DND-41 (cell line): ENCODE measurements at regions not wholly inside any gene's neighbourhood (a gene's known extent, or its start where the extent isn't known, plus 50 kb on each side); places are given as distances from the start of the nearest gene placed in this dataset.
"Not testable (repeated sequence)": the region's sequence is repeated elsewhere in the genome, so short reads cannot be mapped to it uniquely, and the experiment has no call there.

Experiments used
- ATAC-seq: fragments of 200-7000 bp; cut with Tn5 transposase; 3 replicates; pipeline ENCODE4 v1.9.1; 2021; ENCODE audit warnings: low read depth; ENCODE audit not compliant: insufficient read depth
- DNase-seq: peaks from one replicate; pipeline ENCODE4 v3.0.0-alpha.2; 2020
- H2AFZ ChIP-seq: 2 replicates; pipeline ENCODE4 v1.6.0; 2012; ENCODE audit warnings: low read depth, low read length
- H3K27ac ChIP-seq: 2 replicates; pipeline ENCODE4 v1.5.1; 2012; ENCODE audit warnings: low read length, inconsistent platforms
- H3K27me3 ChIP-seq: fragments of 200-600 bp; sonication (generic); 2 replicates; pipeline ENCODE4 v1.6.0; 2012; ENCODE audit warnings: low read length, mild to moderate bottlenecking, inconsistent platforms; ENCODE audit not compliant: insufficient read depth, poor library complexity
- H3K36me3 ChIP-seq: 2 replicates; pipeline ENCODE4 v1.5.1; 2012; ENCODE audit warnings: low read length, inconsistent platforms; ENCODE audit not compliant: insufficient read depth
- H3K4me1 ChIP-seq: 2 replicates; pipeline ENCODE4 v1.5.1; 2012; ENCODE audit warnings: mild to moderate bottlenecking, low read length; ENCODE audit not compliant: insufficient read depth
- H3K4me2 ChIP-seq: 2 replicates; pipeline ENCODE4 v1.6.0; 2012; ENCODE audit warnings: mild to moderate bottlenecking, moderate library complexity, low read length, inconsistent platforms; ENCODE audit not compliant: insufficient read depth
- H3K4me3 ChIP-seq, 2 experiments: fragments of 200-600 bp in 1 of 2; shearing (Covaris generic) in 1 of 2; 2 replicates each; pipeline ENCODE4 v1.5.1; 2012 to 2016; ENCODE audit warnings: inconsistent platforms in 2 of 2, low read length in 2 of 2, mild to moderate bottlenecking in 2 of 2, low read depth in 1 of 2, moderate library complexity in 1 of 2
- H3K79me2 ChIP-seq: 2 replicates; pipeline ENCODE4 v1.6.0; 2012; ENCODE audit warnings: low read length, inconsistent platforms; ENCODE audit not compliant: insufficient read depth
- H3K9ac ChIP-seq: 2 replicates; pipeline ENCODE4 v1.6.0; 2012; ENCODE audit warnings: low read depth, mild to moderate bottlenecking, inconsistent platforms, low read length, moderate library complexity
- H3K9me3 ChIP-seq: 2 replicates; pipeline ENCODE4 v1.5.1; 2012; ENCODE audit warnings: low read length, moderate library complexity, mild to moderate bottlenecking, inconsistent platforms; ENCODE audit not compliant: insufficient read depth, severe bottlenecking
- H4K20me1 ChIP-seq: 2 replicates; pipeline ENCODE4 v1.6.0; 2012; ENCODE audit warnings: low read length; ENCODE audit not compliant: insufficient read depth
- CTCF ChIP-seq: IDR thresholded peaks from 2 replicates; pipeline ENCODE4 v1.5.1; 2012; ENCODE audit warnings: borderline replicate concordance, low read length, moderate library complexity, mild to moderate bottlenecking; ENCODE audit not compliant: poor library complexity, severe bottlenecking; ENCODE audit errors: extremely low read depth
- EZH2 ChIP-seq: IDR thresholded peaks from 3 replicates; pipeline ENCODE4 v1.6.1; 2012; ENCODE audit warnings: borderline replicate concordance, low read depth, mild to moderate bottlenecking, moderate library complexity, low read length, inconsistent platforms; ENCODE audit not compliant: severe bottlenecking

DNA sequence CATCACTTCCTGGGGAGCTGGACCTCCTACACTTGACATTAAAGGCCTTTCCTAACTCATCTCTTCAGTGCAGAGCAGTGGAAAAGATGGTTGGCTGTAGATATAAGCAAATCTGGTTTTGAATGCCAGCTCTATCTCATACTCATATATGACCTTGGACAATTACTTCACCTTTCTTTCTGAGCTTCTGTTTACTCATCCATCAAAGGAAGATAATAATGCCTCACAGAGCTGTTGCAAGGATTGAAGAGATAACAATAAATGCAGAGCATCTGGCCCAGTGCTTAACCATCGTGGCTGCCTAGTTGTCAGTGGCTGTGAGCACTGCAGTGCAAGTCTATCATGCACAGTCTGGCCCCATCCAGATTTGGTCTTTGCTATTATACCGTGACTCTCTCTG lies 148.1 kb upstream of the EOLA2 start:
- Histone ChIP-seq H3K27me3 (no peaks in the 10 kb centered on the region), H3K9ac (no peak overlapping the region), H3K4me3 (no peak overlapping the region), H3K79me2 (no peaks in the 10 kb centered on the region), H3K36me3 (no peaks in the 10 kb centered on the region), H3K4me1 (no peaks in the 10 kb centered on the region), H2AFZ (no peak overlapping the region), H4K20me1 (no peaks in the 10 kb centered on the region), H3K27ac (no peak overlapping the region), H3K4me2 (no peak overlapping the region), H3K9me3 (no peaks in the 10 kb centered on the region)
- no peak for TF ChIP-seq EZH2
- no peak for TF ChIP-seq CTCF
- no peak for DNase-seq
- ATAC-seq, result no peak

- DNase-seq, result no peak
- H3K27me3 ChIP-seq, result no peaks in the 10 kb centered on the region
- no peak overlapping the region for H3K27ac ChIP-seq
- no peaks in the 10 kb centered on the region for H3K79me2 ChIP-seq
- no peak for TF ChIP-seq EZH2
- no peak for TF ChIP-seq CTCF
- H3K9me3 ChIP-seq, result no peaks in the 10 kb centered on the region
- no peak overlapping the region for H3K4me3 ChIP-seq
- no peaks in the 10 kb centered on the region for H4K20me1 ChIP-seq
- no peak for ATAC-seq
- no peaks in the 10 kb centered on the region for H3K4me1 ChIP-seq
- H3K9ac ChIP-seq, result no peak overlapping the region
- no peak overlapping the region for H2AFZ ChIP-seq
- no peaks in the 10 kb centered on the region for H3K36me3 ChIP-seq
- H3K4me2 ChIP-seq, result no peak overlapping the region
These were observed 149.3 kb upstream of the EOLA2 start for GRCh38 chrX:150087612-150088011.

DNA sequence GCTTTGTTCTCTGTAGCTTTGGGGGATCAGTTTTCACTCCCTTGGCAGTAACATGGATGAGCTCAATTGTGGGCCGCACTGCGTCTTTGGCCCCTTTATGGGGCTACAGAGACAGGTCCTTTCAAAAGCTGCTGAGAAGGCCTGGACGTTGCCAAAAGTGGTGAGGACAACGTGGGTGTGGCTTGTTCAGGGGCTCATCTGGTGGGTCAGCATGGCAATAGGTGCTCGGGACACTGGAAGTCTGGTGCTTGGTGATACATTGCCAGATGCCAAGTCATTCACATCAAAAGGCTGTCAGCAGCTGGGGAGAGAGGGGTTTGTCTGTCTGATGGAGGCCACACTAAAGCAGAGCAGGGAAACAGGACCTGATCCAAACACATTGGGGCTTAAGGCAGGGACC lies 149.8 kb upstream of the EOLA2 start:
- no peaks in the 10 kb centered on the region for H4K20me1 ChIP-seq
- no peak overlapping the region for H3K4me3 ChIP-seq
- ATAC-seq (no peak), DNase-seq (no peak)
- no peak overlapping the region for H3K27ac ChIP-seq
- H3K4me1 ChIP-seq, result no peaks in the 10 kb centered on the region
- no peak overlapping the region for H3K9ac ChIP-seq
- H2AFZ ChIP-seq, result no peak overlapping the region
- H3K36me3 ChIP-seq, result no peaks in the 10 kb centered on the region
- H3K27me3 ChIP-seq, result no peaks in the 10 kb centered on the region
- no peaks in the 10 kb centered on the region for H3K9me3 ChIP-seq
- no peaks in the 10 kb centered on the region for H3K79me2 ChIP-seq
- H3K4me2 ChIP-seq, result no peak overlapping the region
- no peak for TF ChIP-seq CTCF
- no peak for TF ChIP-seq EZH2

- Histone ChIP-seq H3K4me3 (no peak overlapping the region), H3K36me3 (no peaks in the 10 kb centered on the region), H4K20me1 (no peaks in the 10 kb centered on the region), H3K4me1 (no peaks in the 10 kb centered on the region), H3K9ac (no peak overlapping the region), H3K27ac (no peak overlapping the region), H3K79me2 (no peaks in the 10 kb centered on the region), H3K4me2 (no peak overlapping the region), H3K27me3 (no peaks in the 10 kb centered on the region), H3K9me3 (no peaks in the 10 kb centered on the region), H2AFZ (no peak overlapping the region)
- ATAC-seq, result no peak
- TF ChIP-seq EZH2 (no peak), CTCF (no peak)
- DNase-seq, result no peak
These were observed 150.7 kb upstream of the EOLA2 start for GRCh38 chrX:150088766-150089518.

DNA sequence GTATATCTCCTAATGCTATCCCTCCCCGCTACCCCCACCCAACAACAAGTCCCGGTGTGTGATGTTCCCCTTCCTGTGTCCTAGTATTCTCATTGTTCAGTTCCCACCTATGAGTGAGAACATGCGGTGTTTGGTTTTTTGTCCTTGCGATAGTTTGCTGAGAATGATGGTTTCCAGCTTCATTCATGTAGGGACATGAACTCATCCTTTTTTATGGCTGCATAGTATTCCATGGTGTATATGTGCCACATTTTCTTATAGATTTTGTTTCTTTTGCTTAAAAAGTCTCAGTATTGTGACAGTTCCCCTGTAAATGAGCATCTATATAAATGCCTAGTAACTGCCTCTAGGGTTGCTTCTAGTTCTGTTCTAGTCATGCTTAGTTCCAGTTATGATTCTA lies 153.0 kb upstream of the EOLA2 start:
- H3K79me2 ChIP-seq, H3K27ac ChIP-seq, H3K4me2 ChIP-seq, H3K36me3 ChIP-seq, DNase-seq, H4K20me1 ChIP-seq, H3K4me1 ChIP-seq, H3K4me3 ChIP-seq, H3K9me3 ChIP-seq, ATAC-seq, H3K9ac ChIP-seq, H3K27me3 ChIP-seq, H2AFZ ChIP-seq: not testable (repeated sequence)
